OCI-LY1 (cell line): ENCODE measurements at regions not wholly inside any gene's neighbourhood (a gene's known extent, or its start where the extent isn't known, plus 50 kb on each side); places are given as distances from the start of the nearest gene placed in this dataset.

Experiments used
- H2AFZ ChIP-seq: fragments of 200-600 bp; sonication (generic), shearing (Covaris generic); 2 replicates; pipeline ENCODE4 v1.6.0; 2014; ENCODE audit warnings: antibody characterized with exemption, mild to moderate bottlenecking, low read length
- H3F3A ChIP-seq: fragments of 200-600 bp; sonication (generic), shearing (Covaris generic); 2 replicates; pipeline ENCODE4 v1.6.0; 2014; ENCODE audit warnings: mild to moderate bottlenecking, antibody characterized with exemption, low read length, moderate library complexity; ENCODE audit not compliant: insufficient read depth
- H3K27ac ChIP-seq: fragments of 200-600 bp; sonication (generic); 2 replicates; pipeline ENCODE4 v1.5.1; 2014; ENCODE audit warnings: low read length, mixed run types, mild to moderate bottlenecking, low read depth; ENCODE audit not compliant: poor library complexity, severe bottlenecking
- H3K27me3 ChIP-seq: fragments of 200-600 bp; sonication (generic); 2 replicates; pipeline ENCODE4 v1.6.0; 2014; ENCODE audit warnings: antibody characterized with exemption, mild to moderate bottlenecking, low read length, moderate library complexity; ENCODE audit not compliant: insufficient read depth
- H3K36me3 ChIP-seq: fragments of 200-600 bp; sonication (generic); 2 replicates; pipeline ENCODE4 v1.6.1; 2014; ENCODE audit warnings: mild to moderate bottlenecking, antibody characterized with exemption, low read length, moderate library complexity, mixed read lengths; ENCODE audit not compliant: insufficient read depth
- H3K4me1 ChIP-seq: fragments of 200-600 bp; sonication (generic); 2 replicates; pipeline ENCODE4 v1.5.1; 2014; ENCODE audit warnings: mild to moderate bottlenecking, low read length, moderate library complexity; ENCODE audit not compliant: insufficient read depth, severe bottlenecking
- H3K4me2 ChIP-seq: fragments of 200-600 bp; sonication (generic), shearing (Covaris generic); 2 replicates; pipeline ENCODE4 v1.6.1; 2014; ENCODE audit warnings: low read length
- H3K4me3 ChIP-seq: fragments of 200-600 bp; sonication (generic); 2 replicates; pipeline ENCODE4 v1.5.1; 2014; ENCODE audit warnings: low read length, low read depth, mild to moderate bottlenecking, mixed read lengths; ENCODE audit not compliant: poor library complexity, severe bottlenecking
- H3K79me2 ChIP-seq: fragments of 200-600 bp; shearing (Covaris generic); 2 replicates; pipeline ENCODE4 v1.6.1; 2016; ENCODE audit warnings: mixed run types, low read length, mixed read lengths; ENCODE audit not compliant: insufficient read depth
- H3K9ac ChIP-seq: fragments of 200-600 bp; sonication (generic), shearing (Covaris generic); 2 replicates; pipeline ENCODE4 v1.6.1; 2014; ENCODE audit warnings: mild to moderate bottlenecking, low read length, mixed read lengths
- H3K9me2 ChIP-seq: fragments of 200-600 bp; sonication (generic), shearing (Covaris generic); 2 replicates; pipeline ENCODE4 v1.6.1; 2014; ENCODE audit warnings: low read depth, mild to moderate bottlenecking, low read length, mixed read lengths
- H3K9me3 ChIP-seq: fragments of 200-600 bp; shearing (Covaris generic); 2 replicates; pipeline ENCODE4 v1.6.1; 2014; ENCODE audit warnings: low read length, mixed read lengths
- H4K20me1 ChIP-seq: fragments of 200-600 bp; sonication (generic), shearing (Covaris generic); 2 replicates; pipeline ENCODE4 v1.6.0; 2016; ENCODE audit warnings: mild to moderate bottlenecking, low read length; ENCODE audit not compliant: insufficient read depth
- CTCF ChIP-seq: fragments of 200-600 bp; sonication (generic), shearing (Covaris generic); IDR thresholded peaks from 2 replicates; pipeline ENCODE4 v1.5.1; 2017; ENCODE audit warnings: mild to moderate bottlenecking, antibody characterized with exemption, low read length, moderate library complexity, mixed read lengths
- EZH2 ChIP-seq: fragments of 200-600 bp; sonication (generic), shearing (Covaris generic); IDR thresholded peaks from 2 replicates; pipeline ENCODE4 v1.8.0; 2017; ENCODE audit warnings: borderline replicate concordance, mixed run types, mild to moderate bottlenecking, antibody characterized with exemption, low read length, moderate library complexity, mixed read lengths

GRCh38 chr3:197399486-197399885, 101.1 kb upstream of the DLG1 start:
- H3K4me2 ChIP-seq: no peak overlapping the region
- H4K20me1 ChIP-seq: no peaks in the 10 kb centered on the region
- H3K36me3 ChIP-seq: no peaks in the 10 kb centered on the region
- no peaks in the 10 kb centered on the region for H3F3A ChIP-seq
- no peaks in the 10 kb centered on the region for H3K4me1 ChIP-seq
- H3K9me2 ChIP-seq: no peaks in the 10 kb centered on the region
- TF ChIP-seq CTCF: no peak
- TF ChIP-seq EZH2: no peak
- no peak overlapping the region for H3K9ac ChIP-seq
- H3K4me3 ChIP-seq: no peak overlapping the region
- no peak overlapping the region for H2AFZ ChIP-seq
- no peaks in the 10 kb centered on the region for H3K9me3 ChIP-seq
- H3K27ac ChIP-seq: no peak overlapping the region
- H3K79me2 ChIP-seq: no peaks in the 10 kb centered on the region
- peaks cover 4% of the 10 kb centered on the region; the same call in 1 of the 2 replicates for H3K27me3 ChIP-seq

GRCh38 chr3:197398286-197398878, 100.0 kb upstream of the DLG1 start:
- no peak for TF ChIP-seq EZH2
- no peak for TF ChIP-seq CTCF
- H3K9ac ChIP-seq: no peak overlapping the region
- no peaks in the 10 kb centered on the region for H3K4me1 ChIP-seq
- no peaks in the 10 kb centered on the region for H3K9me2 ChIP-seq
- H3K79me2 ChIP-seq: no peaks in the 10 kb centered on the region
- no peaks in the 10 kb centered on the region for H3K9me3 ChIP-seq
- H3K27me3 ChIP-seq: peaks cover 13% of the 10 kb centered on the region
- no peaks in the 10 kb centered on the region for H3F3A ChIP-seq
- H3K4me2 ChIP-seq: no peak overlapping the region
- H3K4me3 ChIP-seq: no peak overlapping the region
- no peaks in the 10 kb centered on the region for H4K20me1 ChIP-seq
- H3K36me3 ChIP-seq: no peaks in the 10 kb centered on the region
- no peak overlapping the region for H3K27ac ChIP-seq
- no peak overlapping the region for H2AFZ ChIP-seq

GRCh38 chr3:197397838-197398237, 99.4 kb upstream of the DLG1 start:
- Histone ChIP-seq H3K27ac (no peak overlapping the region), H4K20me1 (no peaks in the 10 kb centered on the region), H3K9me3 (no peaks in the 10 kb centered on the region), H3F3A (no peaks in the 10 kb centered on the region), H3K4me3 (no peak overlapping the region), H3K79me2 (no peaks in the 10 kb centered on the region), H3K4me2 (no peak overlapping the region), H3K27me3 (peaks cover 16% of the 10 kb centered on the region), H2AFZ (no peak overlapping the region), H3K9me2 (no peaks in the 10 kb centered on the region), H3K4me1 (no peaks in the 10 kb centered on the region), H3K36me3 (no peaks in the 10 kb centered on the region), H3K9ac (no peak overlapping the region)
- TF ChIP-seq CTCF (no peak), EZH2 (no peak)
